Tibial nerve (tissue), 4 donors: ENCODE measurements at regions not wholly inside any gene's neighbourhood (a gene's known extent, or its start where the extent isn't known, plus 50 kb on each side); places are given as distances from the start of the nearest gene placed in this dataset.
"Not testable (repeated sequence)": the region's sequence is repeated elsewhere in the genome, so short reads cannot be mapped to it uniquely, and the experiment has no call there.

ENCODE experiments used
- DNase-seq, 2 donors: peaks; one replicate each; pipeline ENCODE4 v3.0.0-alpha.2; 2019; ENCODE audit warnings: low spot score in 2 of 2
- H3K27ac ChIP-seq, 4 donors: fragments of 200-600 bp; sonication (generic) in 3 of 4; one replicate each; pipeline ENCODE4 v1.5.1; 2017 to 2019; ENCODE audit warnings: mild to moderate bottlenecking in 1 of 4
- H3K27me3 ChIP-seq, 2 donors: fragments of 200-600 bp; sonication (generic) in 1 of 2; one replicate each; pipeline versions ENCODE4 v1.5.1 to v1.6.0; 2017 to 2019
- H3K36me3 ChIP-seq, 3 donors: fragments of 200-600 bp; sonication (generic); one replicate each; pipeline ENCODE4 v1.5.1; 2018 to 2019
- H3K4me1 ChIP-seq, 4 donors: fragments of 200-600 bp; sonication (generic) in 3 of 4; one replicate each; pipeline ENCODE4 v1.5.1; 2017 to 2019
- H3K4me3 ChIP-seq, 4 donors: fragments of 200-600 bp; sonication (generic) in 3 of 4; one replicate each; pipeline ENCODE4 v1.5.1; 2017 to 2019; ENCODE audit warnings: mild to moderate bottlenecking in 1 of 4, moderate library complexity in 1 of 4
- H3K9me3 ChIP-seq, 4 donors: fragments of 200-600 bp; sonication (generic) in 3 of 4; one replicate each; pipeline ENCODE4 v1.5.1; 2017 to 2019
- EP300 ChIP-seq, 2 donors: sonication (generic); formaldehyde crosslinking; IDR thresholded peaks; one replicate each; pipeline ENCODE4 v1.6.1; 2017; ENCODE audit warnings: antibody characterized with exemption in 2 of 2, mild to moderate bottlenecking in 1 of 2
- POLR2A ChIP-seq, 2 donors: fragments of 450-650 bp; IDR thresholded peaks; one replicate each; pipeline ENCODE4 v1.6.1; 2017; ENCODE audit warnings: antibody characterized with exemption in 2 of 2, mild to moderate bottlenecking in 2 of 2, moderate library complexity in 2 of 2
- WGBS, 2 donors: methylation state at CpG; one replicate each; pipeline ENCODE4 v1.1.5; 2018; 5-methylcytosine and 5-hydroxymethylcytosine counted together
- TF ChIP-seq, protein P1 (sequence below), 5 experiments: fragments of 200-600 bp in 3 of 5; fragments of 450-650 bp in 2 of 5; sonication (generic) in 3 of 5; IDR thresholded peaks; one replicate each; pipeline ENCODE4 v1.5.1; 2016 to 2019; ENCODE audit warnings: antibody characterized with exemption in 5 of 5, mild to moderate bottlenecking in 3 of 5, moderate library complexity in 2 of 5

DNA sequence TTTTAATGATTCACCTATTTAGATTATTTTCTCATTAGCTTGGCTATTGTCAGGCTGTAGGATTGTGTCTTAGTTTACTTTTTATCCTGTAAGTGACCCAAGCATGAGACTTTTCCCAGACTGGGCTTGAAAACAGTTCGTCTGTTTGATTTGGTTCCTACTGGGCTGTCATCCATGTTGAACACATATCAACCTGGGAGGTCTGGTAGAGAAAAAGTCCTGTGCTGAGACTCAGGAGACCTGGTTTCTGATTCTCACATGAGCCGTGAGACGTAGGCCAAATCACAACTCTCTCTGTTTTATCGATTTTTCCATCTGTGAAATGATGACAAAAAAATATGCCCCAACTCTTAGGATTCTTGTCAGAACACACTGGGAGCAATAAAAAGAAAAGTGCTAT lies 98.8 kb upstream of the GALNT15 start:
- Histone ChIP-seq H3K27me3 (no peaks in the 10 kb centered on the region), H3K36me3 (no peaks in the 10 kb centered on the region), H3K4me1 (no peaks in the 10 kb centered on the region), H3K4me3 (no peak overlapping the region), H3K27ac (no peak overlapping the region), H3K9me3 (peaks cover 0 to 3% (median 0%) of the 10 kb centered on the region in 4 donors)
- TF ChIP-seq POLR2A (IDR thresholded peaks at IDR 0.05) (no peak), EP300 (IDR thresholded peaks at IDR 0.05) (no peak)
- TF ChIP-seq, protein P1, sequence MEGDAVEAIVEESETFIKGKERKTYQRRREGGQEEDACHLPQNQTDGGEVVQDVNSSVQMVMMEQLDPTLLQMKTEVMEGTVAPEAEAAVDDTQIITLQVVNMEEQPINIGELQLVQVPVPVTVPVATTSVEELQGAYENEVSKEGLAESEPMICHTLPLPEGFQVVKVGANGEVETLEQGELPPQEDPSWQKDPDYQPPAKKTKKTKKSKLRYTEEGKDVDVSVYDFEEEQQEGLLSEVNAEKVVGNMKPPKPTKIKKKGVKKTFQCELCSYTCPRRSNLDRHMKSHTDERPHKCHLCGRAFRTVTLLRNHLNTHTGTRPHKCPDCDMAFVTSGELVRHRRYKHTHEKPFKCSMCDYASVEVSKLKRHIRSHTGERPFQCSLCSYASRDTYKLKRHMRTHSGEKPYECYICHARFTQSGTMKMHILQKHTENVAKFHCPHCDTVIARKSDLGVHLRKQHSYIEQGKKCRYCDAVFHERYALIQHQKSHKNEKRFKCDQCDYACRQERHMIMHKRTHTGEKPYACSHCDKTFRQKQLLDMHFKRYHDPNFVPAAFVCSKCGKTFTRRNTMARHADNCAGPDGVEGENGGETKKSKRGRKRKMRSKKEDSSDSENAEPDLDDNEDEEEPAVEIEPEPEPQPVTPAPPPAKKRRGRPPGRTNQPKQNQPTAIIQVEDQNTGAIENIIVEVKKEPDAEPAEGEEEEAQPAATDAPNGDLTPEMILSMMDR (IDR thresholded peaks at IDR 0.05), result no peak
- WGBS, 2 donors, result 74 to 79% methylated on average over 4 of the region's 4 CpGs
- no peak for DNase-seq

DNA sequence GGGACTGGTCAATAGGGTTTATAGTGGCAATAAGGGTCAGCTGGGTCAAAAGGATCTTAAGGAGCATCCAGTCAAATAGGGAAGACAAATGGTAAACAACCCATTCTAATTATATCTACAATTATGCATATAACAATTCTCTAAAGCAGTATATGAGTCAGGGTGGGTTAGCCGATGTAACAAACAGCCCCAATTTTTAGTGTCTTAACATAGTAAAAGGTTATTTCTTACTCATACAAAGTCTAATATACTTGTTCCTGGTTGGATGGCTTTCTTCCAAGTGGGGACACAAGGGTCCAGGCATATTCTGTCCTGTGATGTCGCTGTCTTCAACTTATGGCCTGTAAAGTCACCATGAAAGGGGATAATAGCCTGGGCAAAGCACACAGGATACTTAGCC lies 97.9 kb upstream of the GALNT15 start:
- no peak for DNase-seq
- Histone ChIP-seq H3K4me3 (no peak overlapping the region), H3K9me3 (peaks cover 0 to 12% (median 1%) of the 10 kb centered on the region in 4 donors), H3K36me3 (peaks cover 0 to under 1% (median 0%) of the 10 kb centered on the region in 3 donors), H3K27ac (no peak overlapping the region), H3K4me1 (no peaks in the 10 kb centered on the region), H3K27me3 (no peaks in the 10 kb centered on the region)
- no peak for TF ChIP-seq POLR2A (IDR thresholded peaks at IDR 0.05)
- TF ChIP-seq, protein P1 (IDR thresholded peaks at IDR 0.05), result no peak
- no peak for TF ChIP-seq EP300 (IDR thresholded peaks at IDR 0.05)
- WGBS, 2 donors, result 76 to 96% methylated on average over 2 of the region's 2 CpGs

DNA sequence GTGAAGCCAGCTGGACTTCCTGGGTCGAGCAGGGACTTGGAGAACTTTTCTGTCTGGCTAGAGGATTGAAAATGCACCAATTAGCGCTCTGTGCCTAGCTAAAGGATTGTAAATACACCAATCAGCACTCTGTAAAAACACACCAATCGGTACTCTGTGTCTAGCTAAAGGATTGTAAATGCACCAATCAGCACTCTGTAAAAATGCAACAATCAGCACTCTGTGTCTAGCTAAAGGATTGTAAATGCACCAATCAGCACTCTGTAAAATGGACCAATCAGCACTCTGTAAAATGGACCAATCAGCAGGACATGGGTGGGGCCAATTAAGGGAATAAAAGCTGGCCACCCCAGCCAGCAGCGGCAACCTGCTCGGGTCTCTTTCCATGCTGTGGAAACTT lies 97.3 kb upstream of the GALNT15 start:
- not testable (repeated sequence) for H3K36me3 ChIP-seq, H3K27me3 ChIP-seq, H3K4me3 ChIP-seq, DNase-seq, H3K4me1 ChIP-seq, H3K27ac ChIP-seq
- H3K9me3 ChIP-seq, result peaks cover 0 to 18% (median 2%) of the 10 kb centered on the region in 4 donors
- 92 to 94% methylated on average over 5 of the region's 5 CpGs for WGBS, 2 donors

DNA sequence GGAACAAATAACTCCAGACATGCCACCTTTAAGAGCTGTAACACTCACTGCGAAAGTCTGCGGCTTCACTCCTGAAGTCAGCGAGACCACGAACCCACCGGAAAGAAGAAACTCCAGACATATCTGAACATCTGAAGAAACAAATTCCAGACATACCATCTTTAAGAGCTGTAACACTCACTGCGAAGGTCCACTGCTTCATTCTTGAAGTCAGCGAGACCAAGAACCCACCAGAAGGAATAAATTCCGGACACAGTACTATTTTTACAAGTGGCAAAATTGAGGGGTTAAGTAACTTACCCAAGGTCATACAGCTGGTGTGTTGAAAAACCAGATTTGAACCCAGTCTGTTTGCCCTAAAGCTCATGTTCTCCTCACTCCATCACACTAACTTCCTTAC lies 96.8 kb upstream of the GALNT15 start:
- not testable (repeated sequence) for H3K27me3 ChIP-seq, DNase-seq, H3K36me3 ChIP-seq, H3K4me1 ChIP-seq, H3K27ac ChIP-seq, H3K4me3 ChIP-seq
- peaks cover 0 to 23% (median 2%) of the 10 kb centered on the region in 4 donors for H3K9me3 ChIP-seq
- WGBS, 2 donors, result 82 to 90% methylated on average over 8 of the region's 8 CpGs

DNA sequence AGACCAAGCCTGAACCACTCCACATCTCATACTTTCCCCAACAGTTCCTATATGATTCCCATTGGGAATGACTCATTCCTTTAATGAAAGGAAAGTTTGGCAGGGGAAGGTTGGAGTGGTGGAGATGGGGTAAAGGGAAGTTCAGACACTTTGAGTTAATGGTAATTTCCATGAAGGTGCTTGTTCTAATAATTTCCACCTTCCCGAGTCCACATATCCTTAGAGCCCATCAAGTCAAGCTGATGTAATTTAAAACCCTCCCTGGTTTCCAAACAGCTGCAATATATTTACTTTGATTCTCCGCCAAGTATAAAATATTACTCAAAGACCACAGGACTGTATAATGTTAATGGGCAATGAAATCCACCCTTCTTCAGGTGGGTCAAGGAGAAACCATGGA lies 95.0 kb upstream of the GALNT15 start:
- no peak for DNase-seq
- 70 to 77% methylated on average over 2 of the region's 2 CpGs for WGBS, 2 donors
- H3K4me1 ChIP-seq, result no peaks in the 10 kb centered on the region
- H3K27ac ChIP-seq, result no peak overlapping the region
- no peaks in the 10 kb centered on the region for H3K27me3 ChIP-seq
- H3K4me3 ChIP-seq, result no peak overlapping the region
- no peak for TF ChIP-seq POLR2A (IDR thresholded peaks at IDR 0.05)
- TF ChIP-seq EP300 (IDR thresholded peaks at IDR 0.05), result no peak
- TF ChIP-seq, protein P1 (IDR thresholded peaks at IDR 0.05), result no peak
- peaks cover 0 to 3% (median 0%) of the 10 kb centered on the region in 3 donors for H3K36me3 ChIP-seq
- peaks cover 0 to 23% (median 2%) of the 10 kb centered on the region in 4 donors for H3K9me3 ChIP-seq

DNA sequence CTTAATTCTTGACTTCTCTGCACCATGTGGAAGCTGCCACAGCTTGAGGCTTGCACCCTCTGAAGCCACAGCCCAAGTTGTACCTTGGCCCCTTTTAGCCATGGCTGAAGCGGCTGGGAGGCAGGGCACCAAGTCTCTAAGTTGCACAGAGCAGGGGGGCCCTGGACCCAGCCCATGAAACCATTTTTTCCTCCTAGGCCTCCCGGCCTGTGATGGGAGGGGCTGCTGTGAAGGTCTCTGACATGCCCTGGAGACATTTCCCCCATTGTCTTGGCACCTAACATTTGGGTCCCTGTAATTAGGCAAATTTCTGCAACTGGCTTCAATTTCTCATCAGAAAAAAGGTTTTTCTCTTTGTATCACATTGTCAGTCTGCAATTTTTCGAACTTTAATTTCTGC lies 92.8 kb upstream of the GALNT15 start:
- Histone ChIP-seq H3K36me3 (peaks cover 0 to 3% (median 0%) of the 10 kb centered on the region in 3 donors), H3K27me3 (no peaks in the 10 kb centered on the region), H3K27ac (no peak overlapping the region), H3K4me3 (no peak overlapping the region), H3K4me1 (peaks cover 0 to 18% (median 9%) of the 10 kb centered on the region in 4 donors), H3K9me3 (peaks cover 0 to 23% (median 2%) of the 10 kb centered on the region in 4 donors)
- TF ChIP-seq POLR2A (IDR thresholded peaks at IDR 0.05), result no peak
- no peak for TF ChIP-seq EP300 (IDR thresholded peaks at IDR 0.05)
- TF ChIP-seq, protein P1 (IDR thresholded peaks at IDR 0.05), result no peak
- WGBS, 2 donors, result 86% methylated on average over 3 of the region's 3 CpGs
- no peak for DNase-seq
